ENCODE measurements at regions not wholly inside any gene's neighbourhood (a gene's known extent, or its start where the extent isn't known, plus 50 kb on each side); places are given as distances from the start of the nearest gene placed in this dataset.

- TF ChIP-seq CTCF (IDR thresholded peaks at IDR 0.05; ENCODE audit: low read length, missing control alignments), result no peak
- H3K4me3 ChIP-seq (replicated peaks; ENCODE audit: low read depth, low read length), result no peak overlapping the region
- DNase-seq (ENCODE audit: low read depth), result no peak
Measured at GRCh38 chr4:136865526-136865925, 666.8 kb downstream of the PCDH18 start.

- DNase-seq (ENCODE audit: low read depth), result peak; percentile 93
- H3K4me3 ChIP-seq (replicated peaks; ENCODE audit: low read depth, low read length), result no peak overlapping the region
- peak; percentile 80 for TF ChIP-seq CTCF (IDR thresholded peaks at IDR 0.05; ENCODE audit: low read length, missing control alignments)
Measured at GRCh38 chr4:136864604-136865185, 667.6 kb downstream of the PCDH18 start.

GRCh38 chr4:136863756-136864155 is 668.5 kb downstream of the PCDH18 start:
- no peak for TF ChIP-seq CTCF (IDR thresholded peaks at IDR 0.05; ENCODE audit: low read length, missing control alignments)
- DNase-seq (ENCODE audit: low read depth), result peak; percentile 11
- H3K4me3 ChIP-seq (replicated peaks; ENCODE audit: low read depth, low read length), result no peak overlapping the region

- no peak overlapping the region for H3K4me3 ChIP-seq (replicated peaks; ENCODE audit: low read depth, low read length)
- no peak for DNase-seq (ENCODE audit: low read depth)
- TF ChIP-seq CTCF (IDR thresholded peaks at IDR 0.05; ENCODE audit: low read length, missing control alignments), result no peak
Measured at GRCh38 chr4:136862653-136863052, 669.6 kb downstream of the PCDH18 start.

GRCh38 chr4:136861091-136861490 is 671.2 kb downstream of the PCDH18 start:
- no peak for TF ChIP-seq CTCF (IDR thresholded peaks at IDR 0.05; ENCODE audit: low read length, missing control alignments)
- peak; percentile 4 for DNase-seq (ENCODE audit: low read depth)

GRCh38 chr4:136858903-136859302 is 673.4 kb downstream of the PCDH18 start:
- H3K4me3 ChIP-seq (replicated peaks; ENCODE audit: low read depth, low read length), result no peak overlapping the region
- DNase-seq (ENCODE audit: low read depth), result no peak
- no peak for TF ChIP-seq CTCF (IDR thresholded peaks at IDR 0.05; ENCODE audit: low read length, missing control alignments)

More at GRCh38 chr4:136861091-136861490, 671.2 kb downstream of the PCDH18 start:
- no peak overlapping the region for H3K4me3 ChIP-seq (replicated peaks; ENCODE audit: low read depth, low read length)

GRCh38 chr4:136855886-136856285 is 676.4 kb downstream of the PCDH18 start:
- no peak for TF ChIP-seq CTCF (IDR thresholded peaks at IDR 0.05; ENCODE audit: low read length, missing control alignments)

More at GRCh38 chr4:136855886-136856285, 676.4 kb downstream of the PCDH18 start:
- H3K4me3 ChIP-seq (replicated peaks; ENCODE audit: low read depth, low read length), result no peak overlapping the region
- no peak for DNase-seq (ENCODE audit: low read depth)

Measured in fibroblast of pulmonary artery (primary cell).